Cardiac fibroblast (primary cell): ENCODE measurements at regions not wholly inside any gene's neighbourhood (a gene's known extent, or its start where the extent isn't known, plus 50 kb on each side); places are given as distances from the start of the nearest gene placed in this dataset.

ENCODE experiments used
- DNase-seq, 2 donors: peaks; one replicate each; pipeline versions ENCODE4 v3.0.0 to v3.0.0-alpha.2; 2010; ENCODE audit warnings: low read depth in 2 of 2
- H3K4me3 ChIP-seq, 2 donors: replicated peaks in 1 of 2; 1 replicate in 1 of 2; 2 replicates in 1 of 2; pipeline ENCODE4 v1.5.1; 2011; ENCODE audit warnings: low read depth in 2 of 2, low read length in 2 of 2, mild to moderate bottlenecking in 2 of 2, moderate library complexity in 1 of 2
- CTCF ChIP-seq: IDR thresholded peaks from one replicate; pipeline ENCODE4 v1.5.1; 2011; ENCODE audit warnings: low read depth, mild to moderate bottlenecking, low read length, inconsistent platforms

- no peak overlapping the region for H3K4me3 ChIP-seq
- no peak for DNase-seq
- TF ChIP-seq CTCF, result no peak
Measured at GRCh38 chr7:380139-380485, 90.1 kb downstream of the FOXL3 start.

GRCh38 chr7:380711-381210, 90.8 kb downstream of the FOXL3 start:
- no peak overlapping the region for H3K4me3 ChIP-seq
- no peak for TF ChIP-seq CTCF
- DNase-seq, result no peak

GRCh38 chr7:381211-382042, 91.5 kb downstream of the FOXL3 start:
- H3K4me3 ChIP-seq, result no peak overlapping the region
- no peak for TF ChIP-seq CTCF
- no peak for DNase-seq

- TF ChIP-seq CTCF, result no peak
- no peak for DNase-seq
- H3K4me3 ChIP-seq, result no peak overlapping the region
Measured at GRCh38 chr7:382043-382400, 92.1 kb downstream of the FOXL3 start.

- no peak for DNase-seq
- TF ChIP-seq CTCF, result no peak
- no peak overlapping the region for H3K4me3 ChIP-seq
Measured at GRCh38 chr7:386385-386784, 96.4 kb downstream of the FOXL3 start.

GRCh38 chr7:387132-388022, 97.4 kb downstream of the FOXL3 start:
- DNase-seq, result no peak
- no peak for TF ChIP-seq CTCF
- no peak overlapping the region for H3K4me3 ChIP-seq
